Hindlimb muscle (tissue), 1 donor: ENCODE measurements at regions not wholly inside any gene's neighbourhood (a gene's known extent, or its start where the extent isn't known, plus 50 kb on each side); places are given as distances from the start of the nearest gene placed in this dataset.
"Not testable (repeated sequence)": the region's sequence is repeated elsewhere in the genome, so short reads cannot be mapped to it uniquely, and the experiment has no call there.

ENCODE experiments used
- DNase-seq: peaks from one replicate; pipeline ENCODE4 v3.0.0-alpha.2; 2013

GRCh38 chr11:82210011-82210410 is 523.7 kb downstream of the FAM181B start:
- no peak for DNase-seq

- DNase-seq: no peak
These were observed 538.4 kb downstream of the FAM181B start for GRCh38 chr11:82195283-82195682.

GRCh38 chr11:82194521-82194920 is 539.1 kb downstream of the FAM181B start:
- no peak for DNase-seq

- no peak for DNase-seq
These were observed 542.0 kb downstream of the FAM181B start for GRCh38 chr11:82191695-82192094.

- no peak for DNase-seq
These were observed 547.7 kb downstream of the FAM181B start for GRCh38 chr11:82185925-82186324.

- no peak for DNase-seq
These were observed 548.7 kb downstream of the FAM181B start for GRCh38 chr11:82184966-82185365.

GRCh38 chr11:82183346-82183745 is 550.3 kb downstream of the FAM181B start:
- no peak for DNase-seq

GRCh38 chr11:82182697-82183096 is 551.0 kb downstream of the FAM181B start:
- not testable (repeated sequence) for DNase-seq

- not testable (repeated sequence) for DNase-seq
These were observed 551.9 kb downstream of the FAM181B start for GRCh38 chr11:82181796-82182195.

- DNase-seq: no peak
These were observed 556.7 kb downstream of the FAM181B start for GRCh38 chr11:82176945-82177344.

GRCh38 chr11:82176365-82176764 is 557.3 kb downstream of the FAM181B start:
- no peak for DNase-seq

GRCh38 chr11:82174610-82175009 is 559.1 kb downstream of the FAM181B start:
- DNase-seq: no peak

- no peak for DNase-seq
These were observed 586.9 kb downstream of the FAM181B start for GRCh38 chr11:82146789-82147188.

GRCh38 chr11:82118946-82119345 is 614.7 kb downstream of the FAM181B start:
- DNase-seq: no peak

- DNase-seq: no peak
These were observed 616.3 kb downstream of the FAM181B start for GRCh38 chr11:82117362-82117761.

- no peak for DNase-seq
These were observed 628.2 kb downstream of the FAM181B start for GRCh38 chr11:82105331-82105998.

GRCh38 chr11:82092904-82093303 is 640.8 kb downstream of the FAM181B start:
- DNase-seq: no peak

GRCh38 chr11:82089426-82089825 is 644.2 kb downstream of the FAM181B start:
- no peak for DNase-seq

GRCh38 chr11:82085493-82085892 is 648.2 kb downstream of the FAM181B start:
- no peak for DNase-seq

- peak; percentile 26 for DNase-seq
These were observed 650.7 kb downstream of the FAM181B start for GRCh38 chr11:82082976-82083375.

- DNase-seq: no peak
These were observed 653.5 kb downstream of the FAM181B start for GRCh38 chr11:82080160-82080559.

GRCh38 chr11:82076126-82076525 is 657.5 kb downstream of the FAM181B start:
- no peak for DNase-seq

GRCh38 chr11:82059505-82059904 is 674.2 kb downstream of the FAM181B start:
- no peak for DNase-seq

GRCh38 chr11:82056450-82056849 is 677.2 kb downstream of the FAM181B start:
- no peak for DNase-seq

- DNase-seq: no peak
These were observed 684.5 kb downstream of the FAM181B start for GRCh38 chr11:82049199-82049598.
